ENCODE measurements at regions not wholly inside any gene's neighbourhood (a gene's known extent, or its start where the extent isn't known, plus 50 kb on each side); places are given as distances from the start of the nearest gene placed in this dataset.
"Not testable (repeated sequence)": the region's sequence is repeated elsewhere in the genome, so short reads cannot be mapped to it uniquely, and the experiment has no call there.

DNA sequence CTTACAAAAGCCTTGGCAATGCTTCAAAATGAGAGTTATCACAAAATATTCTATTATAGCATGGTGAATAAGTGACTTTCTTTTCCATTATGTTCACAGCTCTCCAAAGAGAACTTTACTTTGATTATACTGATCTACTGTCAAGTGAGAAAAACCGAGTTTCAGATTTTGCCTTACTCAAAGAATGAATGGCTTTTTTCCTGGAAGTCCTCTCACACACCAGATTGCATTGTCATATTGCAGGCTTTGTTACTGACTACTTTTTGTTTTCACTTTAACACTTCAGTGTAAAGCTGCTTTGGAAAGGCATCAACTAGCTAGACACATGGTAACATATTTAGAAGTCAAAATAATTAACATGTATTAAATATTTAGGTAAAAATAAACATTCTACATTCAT, 765.2 kb upstream of the NUDT12 start:
- TF ChIP-seq, protein P1, sequence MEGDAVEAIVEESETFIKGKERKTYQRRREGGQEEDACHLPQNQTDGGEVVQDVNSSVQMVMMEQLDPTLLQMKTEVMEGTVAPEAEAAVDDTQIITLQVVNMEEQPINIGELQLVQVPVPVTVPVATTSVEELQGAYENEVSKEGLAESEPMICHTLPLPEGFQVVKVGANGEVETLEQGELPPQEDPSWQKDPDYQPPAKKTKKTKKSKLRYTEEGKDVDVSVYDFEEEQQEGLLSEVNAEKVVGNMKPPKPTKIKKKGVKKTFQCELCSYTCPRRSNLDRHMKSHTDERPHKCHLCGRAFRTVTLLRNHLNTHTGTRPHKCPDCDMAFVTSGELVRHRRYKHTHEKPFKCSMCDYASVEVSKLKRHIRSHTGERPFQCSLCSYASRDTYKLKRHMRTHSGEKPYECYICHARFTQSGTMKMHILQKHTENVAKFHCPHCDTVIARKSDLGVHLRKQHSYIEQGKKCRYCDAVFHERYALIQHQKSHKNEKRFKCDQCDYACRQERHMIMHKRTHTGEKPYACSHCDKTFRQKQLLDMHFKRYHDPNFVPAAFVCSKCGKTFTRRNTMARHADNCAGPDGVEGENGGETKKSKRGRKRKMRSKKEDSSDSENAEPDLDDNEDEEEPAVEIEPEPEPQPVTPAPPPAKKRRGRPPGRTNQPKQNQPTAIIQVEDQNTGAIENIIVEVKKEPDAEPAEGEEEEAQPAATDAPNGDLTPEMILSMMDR (IDR thresholded peaks at IDR 0.05) = no peak
- H3K36me3 ChIP-seq = no peaks in the 10 kb centered on the region
- H3K4me3 ChIP-seq (ENCODE audit: low read depth in 1 of 2, low read length in 1 of 2) = no peak overlapping the region
- H3K27ac ChIP-seq = no peak overlapping the region
- no peaks in the 10 kb centered on the region for H3K27me3 ChIP-seq
- no peaks in the 10 kb centered on the region for H3K4me1 ChIP-seq (ENCODE audit: control insufficient read depth in 1 of 2, insufficient read depth in 1 of 2, low read depth in 1 of 2, low read length in 1 of 2)
- no peaks in the 10 kb centered on the region for H3K9me3 ChIP-seq

DNA sequence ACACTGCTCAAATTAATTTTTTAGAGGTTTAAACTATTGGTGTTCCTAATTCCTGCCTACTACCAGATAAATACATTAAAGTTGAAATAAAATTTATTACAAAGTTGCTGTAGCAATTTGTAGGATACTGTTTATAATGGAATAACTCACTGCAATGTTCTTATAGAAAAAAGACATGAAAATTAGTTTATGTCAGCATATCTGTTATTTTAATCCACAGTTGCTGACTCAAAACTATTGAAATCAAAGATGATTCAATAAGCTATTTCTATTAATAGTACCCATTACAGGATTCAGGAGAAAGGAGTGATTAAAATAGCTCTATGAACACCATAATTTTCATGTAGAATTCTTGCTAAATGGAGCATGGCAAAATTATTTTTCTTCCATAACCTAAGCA, 764.4 kb upstream of the NUDT12 start:
- Histone ChIP-seq H3K4me1 (ENCODE audit: control insufficient read depth in 1 of 2, insufficient read depth in 1 of 2, low read depth in 1 of 2, low read length in 1 of 2) (no peaks in the 10 kb centered on the region), H3K9me3 (no peaks in the 10 kb centered on the region)
- TF ChIP-seq, protein P1 (IDR thresholded peaks at IDR 0.05) = no peak

DNA sequence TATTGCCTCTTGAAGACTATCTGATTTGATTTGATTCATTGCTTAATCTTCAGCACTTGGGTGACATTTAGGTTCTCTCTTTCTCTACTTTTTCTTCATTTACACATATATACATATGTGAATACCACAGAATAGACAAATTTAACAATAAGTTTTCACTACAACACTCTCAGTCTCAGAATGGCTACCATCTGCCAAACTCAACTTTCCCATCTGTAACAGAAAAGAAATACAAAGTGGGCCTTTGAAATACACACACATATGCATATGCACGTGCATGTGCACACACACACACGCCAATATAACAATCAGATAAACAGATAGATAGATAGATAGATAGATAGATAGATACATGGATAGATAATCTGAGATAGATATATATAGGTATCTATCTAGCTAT, 762.8 kb upstream of the NUDT12 start:
- no peaks in the 10 kb centered on the region for H3K27me3 ChIP-seq
- H3K36me3 ChIP-seq = no peaks in the 10 kb centered on the region
- no peaks in the 10 kb centered on the region for H3K4me1 ChIP-seq (ENCODE audit: control insufficient read depth in 1 of 2, insufficient read depth in 1 of 2, low read depth in 1 of 2, low read length in 1 of 2)
- no peaks in the 10 kb centered on the region for H3K9me3 ChIP-seq
- no peak overlapping the region for H3K27ac ChIP-seq
- TF ChIP-seq, protein P1 (IDR thresholded peaks at IDR 0.05) = no peak
- no peak overlapping the region for H3K4me3 ChIP-seq (ENCODE audit: low read depth in 1 of 2, low read length in 1 of 2)

More for the DNA sequence above, 764.4 kb upstream of the NUDT12 start:
- Histone ChIP-seq H3K4me3 (ENCODE audit: low read depth in 1 of 2, low read length in 1 of 2) (no peak overlapping the region), H3K36me3 (no peaks in the 10 kb centered on the region), H3K27ac (no peak overlapping the region), H3K27me3 (no peaks in the 10 kb centered on the region)

DNA sequence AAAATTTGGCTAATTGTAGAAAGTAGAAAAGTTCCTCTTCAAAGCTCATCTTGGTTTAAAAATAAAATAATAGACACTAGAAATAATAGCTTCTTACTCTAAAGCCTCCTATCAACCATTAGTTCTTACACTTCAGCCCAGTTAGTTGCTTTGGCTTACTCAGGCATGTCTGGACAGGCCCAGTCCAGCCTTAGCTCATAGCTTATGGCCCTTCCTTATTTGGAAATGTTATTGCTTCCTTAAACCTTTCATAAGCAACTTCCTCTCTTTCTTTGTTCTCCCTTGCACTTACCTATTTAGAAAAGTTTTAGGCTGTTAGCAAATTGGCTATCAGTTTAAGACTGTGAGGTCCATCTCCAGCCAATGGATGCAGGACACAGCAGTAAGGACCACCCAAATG, 754.1 kb upstream of the NUDT12 start:
- H3K27ac ChIP-seq; H3K4me1 ChIP-seq (ENCODE audit: control insufficient read depth in 1 of 2, insufficient read depth in 1 of 2, low read depth in 1 of 2, low read length in 1 of 2); H3K27me3 ChIP-seq; H3K9me3 ChIP-seq; H3K4me3 ChIP-seq (ENCODE audit: low read depth in 1 of 2, low read length in 1 of 2); H3K36me3 ChIP-seq: not testable (repeated sequence)

DNA sequence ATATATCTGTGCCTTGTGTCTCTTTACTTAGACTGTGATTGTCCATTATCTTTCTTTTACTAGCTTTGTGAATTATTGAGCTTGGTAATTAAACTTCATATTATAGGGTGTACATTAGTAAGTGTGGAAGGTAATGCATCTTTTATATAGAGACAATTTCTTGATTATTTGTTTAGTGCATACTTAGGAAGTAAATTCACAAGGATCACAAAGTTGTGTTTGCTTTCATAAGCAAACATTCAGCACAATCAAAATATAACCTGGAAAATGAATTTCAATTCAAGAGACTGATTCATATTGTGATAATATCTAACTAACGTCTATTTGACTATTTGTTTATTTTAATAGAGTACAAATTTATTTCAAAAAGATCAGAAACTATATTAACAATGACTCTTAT, 749.9 kb upstream of the NUDT12 start:
- no peaks in the 10 kb centered on the region for H3K9me3 ChIP-seq
- no peaks in the 10 kb centered on the region for H3K36me3 ChIP-seq
- TF ChIP-seq, protein P1 (IDR thresholded peaks at IDR 0.05) = no peak
- no peak overlapping the region for H3K4me3 ChIP-seq (ENCODE audit: low read depth in 1 of 2, low read length in 1 of 2)
- no peaks in the 10 kb centered on the region for H3K27me3 ChIP-seq
- no peak overlapping the region for H3K27ac ChIP-seq
- no peaks in the 10 kb centered on the region for H3K4me1 ChIP-seq (ENCODE audit: control insufficient read depth in 1 of 2, insufficient read depth in 1 of 2, low read depth in 1 of 2, low read length in 1 of 2)

DNA sequence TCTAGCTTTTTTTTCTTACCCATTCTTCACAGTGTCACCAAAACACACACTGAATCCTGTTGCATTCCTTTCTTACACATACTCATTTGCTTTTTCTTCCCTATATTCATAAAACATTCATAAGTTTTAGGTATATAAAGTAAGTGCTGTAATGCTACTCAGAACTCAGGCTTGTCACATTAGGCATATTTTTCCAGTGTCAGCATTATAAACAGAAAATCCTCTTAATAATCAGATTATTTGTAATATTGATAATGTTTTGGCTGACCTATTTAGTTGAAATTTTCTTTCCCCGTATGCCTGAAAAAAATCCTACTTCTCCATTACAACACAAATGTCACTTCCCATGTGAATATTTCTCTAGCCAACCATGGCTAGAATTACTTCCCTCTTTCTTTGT, 743.0 kb upstream of the NUDT12 start:
- no peak overlapping the region for H3K27ac ChIP-seq
- TF ChIP-seq, protein P1 (IDR thresholded peaks at IDR 0.05) = no peak
- no peaks in the 10 kb centered on the region for H3K27me3 ChIP-seq
- H3K9me3 ChIP-seq = no peaks in the 10 kb centered on the region
- no peak overlapping the region for H3K4me3 ChIP-seq (ENCODE audit: low read depth in 1 of 2, low read length in 1 of 2)
- H3K4me1 ChIP-seq (ENCODE audit: control insufficient read depth in 1 of 2, insufficient read depth in 1 of 2, low read depth in 1 of 2, low read length in 1 of 2) = no peaks in the 10 kb centered on the region
- H3K36me3 ChIP-seq = no peaks in the 10 kb centered on the region

All from neutrophil (primary cell).